Fibroblast of lung (primary cell): ENCODE measurements at regions not wholly inside any gene's neighbourhood (a gene's known extent, or its start where the extent isn't known, plus 50 kb on each side); places are given as distances from the start of the nearest gene placed in this dataset.

Experiments used
- CTCF ChIP-seq, 2 donors: IDR thresholded peaks in 1 of 2; conservative IDR thresholded peaks in 1 of 2; 1 replicate in 1 of 2; 2 replicates in 1 of 2; pipeline ENCODE4 v1.5.1; 2011 to 2012; ENCODE audit warnings: low read length in 2 of 2, control low read depth in 1 of 2, inconsistent platforms in 1 of 2, low read depth in 1 of 2, mild to moderate bottlenecking in 1 of 2
- EZH2 ChIP-seq: IDR thresholded peaks from 2 replicates; pipeline ENCODE4 v1.5.1; 2012; ENCODE audit warnings: low read length, control low read depth, mild to moderate bottlenecking; ENCODE audit errors: missing control alignments

- TF ChIP-seq CTCF (conservative IDR thresholded peaks at IDR 0.05 in 1 of 2, IDR thresholded peaks at IDR 0.05 in 1 of 2; ENCODE audit: low read depth in 1 of 2, low read length in 2 of 2) (no peak), EZH2 (no peak)
Measured at GRCh38 chr14:97366400-97366799, 569.2 kb downstream of the VRK1 start.
